ENCODE measurements at regions not wholly inside any gene's neighbourhood (a gene's known extent, or its start where the extent isn't known, plus 50 kb on each side); places are given as distances from the start of the nearest gene placed in this dataset.

DNA sequence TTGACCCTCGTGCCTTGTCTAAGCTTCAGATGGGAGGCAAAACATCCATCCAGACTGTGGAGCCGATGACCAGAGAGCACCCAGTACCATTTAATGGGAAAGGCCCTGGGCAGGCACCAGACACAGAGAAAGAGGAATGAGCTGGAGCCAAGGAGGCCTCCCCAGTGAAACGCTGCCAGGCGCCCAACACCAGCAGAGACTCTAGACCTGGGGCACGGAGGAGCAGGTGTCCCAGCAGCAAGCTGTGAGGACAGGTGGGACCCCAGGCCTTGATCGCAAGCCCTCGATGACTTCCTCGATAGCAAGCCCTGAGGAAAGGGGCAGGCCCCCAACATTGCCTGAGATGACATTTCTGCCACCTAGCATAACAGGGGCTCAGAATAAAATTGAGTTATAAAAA is 62.2 kb upstream of the SIAH1 start:
- TF ChIP-seq ZNF274 (IDR thresholded peaks at IDR 0.05; ENCODE audit: low read depth, low read length) (no peak), SUZ12 (IDR thresholded peaks at IDR 0.05; ENCODE audit: extremely low read depth, insufficient read depth, insufficient read length) (no peak), YY1 (IDR thresholded peaks at IDR 0.05; ENCODE audit: insufficient read depth, insufficient read length) (no peak)
